ENCODE measurements at regions not wholly inside any gene's neighbourhood (a gene's known extent, or its start where the extent isn't known, plus 50 kb on each side); places are given as distances from the start of the nearest gene placed in this dataset.

- TF ChIP-seq TCF12 (IDR thresholded peaks at IDR 0.05; ENCODE audit: low read depth) (no peak), TAF1 (IDR thresholded peaks at IDR 0.05; ENCODE audit: low read depth) (no peak), FOXM1 (IDR thresholded peaks at IDR 0.05; ENCODE audit: borderline replicate concordance, low read depth) (no peak), MAX (IDR thresholded peaks at IDR 0.05) (no peak), NFIC (IDR thresholded peaks at IDR 0.05) (no peak), YY1 (IDR thresholded peaks at IDR 0.05; ENCODE audit: low read depth) (no peak), ZBTB7A (IDR thresholded peaks at IDR 0.05; ENCODE audit: low read depth) (no peak), RAD21 (IDR thresholded peaks at IDR 0.05; ENCODE audit: low read depth) (no peak), CREB1 (IDR thresholded peaks at IDR 0.05; ENCODE audit: low read depth) (no peak), EP300 (IDR thresholded peaks at IDR 0.05; ENCODE audit: borderline replicate concordance) (no peak), TEAD4 (IDR thresholded peaks at IDR 0.05) (no peak), CEBPB (IDR thresholded peaks at IDR 0.05) (no peak), REST (IDR thresholded peaks at IDR 0.05; ENCODE audit: low read depth) (no peak), EGR1 (IDR thresholded peaks at IDR 0.05) (no peak)
These were observed 191.1 kb upstream of the GLI2 start for GRCh38 chr2:120544522-120544921.
